ENCODE measurements at regions not wholly inside any gene's neighbourhood (a gene's known extent, or its start where the extent isn't known, plus 50 kb on each side); places are given as distances from the start of the nearest gene placed in this dataset.

DNA sequence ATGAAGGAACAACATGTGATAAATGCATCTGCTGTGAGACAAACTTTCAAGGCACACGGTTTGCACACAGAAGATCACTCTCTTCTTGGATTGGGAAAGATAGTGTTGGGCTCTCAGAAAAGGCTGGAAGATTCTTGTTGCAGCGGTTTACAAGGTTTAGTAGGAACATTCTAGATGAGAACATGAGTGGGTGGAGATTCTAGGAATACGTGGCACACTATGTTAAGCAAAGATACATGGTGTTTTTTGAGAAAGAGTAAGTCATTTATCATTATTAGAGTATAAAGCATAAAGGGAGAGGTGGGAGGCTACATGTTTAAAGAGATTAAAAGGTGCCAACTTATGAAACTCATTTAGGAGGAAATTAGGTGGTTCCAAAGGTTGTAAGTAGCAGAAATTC, 348.8 kb upstream of the HS3ST1 start:
- DNase-seq (ENCODE audit: low spot score) (no peak), ATAC-seq (ENCODE audit: low FRiP score) (peak; percentile 82)
- TF ChIP-seq CTCF (IDR thresholded peaks at IDR 0.05): no peak

DNA sequence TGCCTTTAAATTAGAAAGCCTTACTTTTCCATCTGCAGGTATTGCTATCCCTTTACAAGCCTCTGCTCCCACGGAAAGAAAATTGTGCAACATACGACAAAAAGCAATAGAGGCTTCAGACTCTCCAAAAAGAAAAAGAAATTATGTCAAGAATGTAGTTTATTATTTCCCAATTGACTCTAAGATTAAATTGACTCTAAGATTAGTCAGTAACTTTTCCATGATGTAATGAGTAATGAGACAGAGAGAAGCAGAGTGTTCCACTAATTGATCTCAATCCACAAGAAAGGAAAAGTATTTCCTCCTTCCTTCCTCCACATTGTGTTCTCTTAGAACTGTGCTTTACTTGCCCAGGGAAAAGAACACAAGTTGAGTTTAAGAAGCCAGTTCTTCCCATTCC, 345.7 kb upstream of the HS3ST1 start:
- ATAC-seq (ENCODE audit: low FRiP score): peak; percentile 46
- DNase-seq (ENCODE audit: low spot score): no peak

DNA sequence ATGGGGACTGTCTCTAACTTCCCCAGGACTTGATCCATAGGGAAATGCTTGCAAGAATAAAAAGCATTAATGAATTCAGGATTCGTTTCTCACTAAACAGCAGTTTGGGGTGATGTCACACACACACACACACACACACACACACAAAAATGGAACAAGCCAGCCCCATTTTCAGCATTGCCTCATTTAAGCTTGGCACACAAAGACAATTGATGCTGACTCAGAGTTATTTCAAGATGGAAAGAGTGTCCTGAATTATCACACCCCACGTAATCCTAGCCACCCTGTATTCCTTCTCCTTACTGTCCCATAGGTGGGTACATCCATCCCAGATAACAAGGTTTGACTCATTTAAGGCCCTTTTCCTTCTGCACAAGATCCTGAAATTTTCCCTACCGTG, 345.1 kb upstream of the HS3ST1 start:
- no peak for TF ChIP-seq CTCF (IDR thresholded peaks at IDR 0.05)
- DNase-seq (ENCODE audit: low spot score) (no peak), ATAC-seq (ENCODE audit: low FRiP score) (no peak)

More for the DNA sequence above, 345.7 kb upstream of the HS3ST1 start:
- no peak for TF ChIP-seq CTCF (IDR thresholded peaks at IDR 0.05)

DNA sequence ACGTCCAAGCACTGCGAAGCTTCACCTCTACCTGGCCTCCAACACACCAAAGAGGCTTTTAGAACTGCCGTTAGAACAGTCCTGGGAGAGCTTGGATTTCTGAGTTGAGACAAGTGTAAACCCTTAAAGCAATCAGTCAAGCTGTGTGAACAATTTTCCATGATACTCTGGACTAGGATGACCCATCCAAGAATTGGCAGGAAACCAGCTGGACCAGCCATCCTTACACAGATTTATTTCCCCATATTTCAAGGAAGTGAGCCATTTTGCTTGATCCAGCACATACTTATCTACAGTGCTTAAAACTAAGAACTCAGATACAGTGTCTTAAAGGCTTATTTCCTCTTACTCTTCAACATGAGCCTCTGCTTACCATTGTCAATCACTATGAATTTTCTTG, 340.7 kb upstream of the HS3ST1 start:
- ATAC-seq (ENCODE audit: low FRiP score) (peak; percentile 83), DNase-seq (ENCODE audit: low spot score) (no peak)
- no peak for TF ChIP-seq CTCF (IDR thresholded peaks at IDR 0.05)

- ATAC-seq (ENCODE audit: low FRiP score): no peak
- DNase-seq (ENCODE audit: low spot score): no peak
- TF ChIP-seq CTCF (IDR thresholded peaks at IDR 0.05): no peak
Measured at GRCh38 chr4:11768251-11768972, 339.7 kb upstream of the HS3ST1 start.

GRCh38 chr4:11765849-11766453, 337.3 kb upstream of the HS3ST1 start:
- no peak for TF ChIP-seq CTCF (IDR thresholded peaks at IDR 0.05)
- ATAC-seq (ENCODE audit: low FRiP score): peak; percentile 55
- DNase-seq (ENCODE audit: low spot score): no peak
